OCI-LY1 (cell line): ENCODE measurements at regions not wholly inside any gene's neighbourhood (a gene's known extent, or its start where the extent isn't known, plus 50 kb on each side); places are given as distances from the start of the nearest gene placed in this dataset.

ENCODE experiments used
- H2AFZ ChIP-seq: fragments of 200-600 bp; sonication (generic), shearing (Covaris generic); 2 replicates; pipeline ENCODE4 v1.6.0; 2014; ENCODE audit warnings: antibody characterized with exemption, mild to moderate bottlenecking, low read length
- H3F3A ChIP-seq: fragments of 200-600 bp; sonication (generic), shearing (Covaris generic); 2 replicates; pipeline ENCODE4 v1.6.0; 2014; ENCODE audit warnings: mild to moderate bottlenecking, antibody characterized with exemption, low read length, moderate library complexity; ENCODE audit not compliant: insufficient read depth
- H3K27ac ChIP-seq: fragments of 200-600 bp; sonication (generic); 2 replicates; pipeline ENCODE4 v1.5.1; 2014; ENCODE audit warnings: low read length, mixed run types, mild to moderate bottlenecking, low read depth; ENCODE audit not compliant: poor library complexity, severe bottlenecking
- H3K27me3 ChIP-seq: fragments of 200-600 bp; sonication (generic); 2 replicates; pipeline ENCODE4 v1.6.0; 2014; ENCODE audit warnings: antibody characterized with exemption, mild to moderate bottlenecking, low read length, moderate library complexity; ENCODE audit not compliant: insufficient read depth
- H3K36me3 ChIP-seq: fragments of 200-600 bp; sonication (generic); 2 replicates; pipeline ENCODE4 v1.6.1; 2014; ENCODE audit warnings: mild to moderate bottlenecking, antibody characterized with exemption, low read length, moderate library complexity, mixed read lengths; ENCODE audit not compliant: insufficient read depth
- H3K4me1 ChIP-seq: fragments of 200-600 bp; sonication (generic); 2 replicates; pipeline ENCODE4 v1.5.1; 2014; ENCODE audit warnings: mild to moderate bottlenecking, low read length, moderate library complexity; ENCODE audit not compliant: insufficient read depth, severe bottlenecking
- H3K4me2 ChIP-seq: fragments of 200-600 bp; sonication (generic), shearing (Covaris generic); 2 replicates; pipeline ENCODE4 v1.6.1; 2014; ENCODE audit warnings: low read length
- H3K4me3 ChIP-seq: fragments of 200-600 bp; sonication (generic); 2 replicates; pipeline ENCODE4 v1.5.1; 2014; ENCODE audit warnings: low read length, low read depth, mild to moderate bottlenecking, mixed read lengths; ENCODE audit not compliant: poor library complexity, severe bottlenecking
- H3K79me2 ChIP-seq: fragments of 200-600 bp; shearing (Covaris generic); 2 replicates; pipeline ENCODE4 v1.6.1; 2016; ENCODE audit warnings: mixed run types, low read length, mixed read lengths; ENCODE audit not compliant: insufficient read depth
- H3K9ac ChIP-seq: fragments of 200-600 bp; sonication (generic), shearing (Covaris generic); 2 replicates; pipeline ENCODE4 v1.6.1; 2014; ENCODE audit warnings: mild to moderate bottlenecking, low read length, mixed read lengths
- H3K9me2 ChIP-seq: fragments of 200-600 bp; sonication (generic), shearing (Covaris generic); 2 replicates; pipeline ENCODE4 v1.6.1; 2014; ENCODE audit warnings: low read depth, mild to moderate bottlenecking, low read length, mixed read lengths
- H3K9me3 ChIP-seq: fragments of 200-600 bp; shearing (Covaris generic); 2 replicates; pipeline ENCODE4 v1.6.1; 2014; ENCODE audit warnings: low read length, mixed read lengths
- H4K20me1 ChIP-seq: fragments of 200-600 bp; sonication (generic), shearing (Covaris generic); 2 replicates; pipeline ENCODE4 v1.6.0; 2016; ENCODE audit warnings: mild to moderate bottlenecking, low read length; ENCODE audit not compliant: insufficient read depth
- EZH2 ChIP-seq: fragments of 200-600 bp; sonication (generic), shearing (Covaris generic); IDR thresholded peaks from 2 replicates; pipeline ENCODE4 v1.8.0; 2017; ENCODE audit warnings: borderline replicate concordance, mixed run types, mild to moderate bottlenecking, antibody characterized with exemption, low read length, moderate library complexity, mixed read lengths
- TF ChIP-seq, protein P1 (sequence below): fragments of 200-600 bp; sonication (generic), shearing (Covaris generic); IDR thresholded peaks from 2 replicates; pipeline ENCODE4 v1.5.1; 2017; ENCODE audit warnings: mild to moderate bottlenecking, antibody characterized with exemption, low read length, moderate library complexity, mixed read lengths

DNA sequence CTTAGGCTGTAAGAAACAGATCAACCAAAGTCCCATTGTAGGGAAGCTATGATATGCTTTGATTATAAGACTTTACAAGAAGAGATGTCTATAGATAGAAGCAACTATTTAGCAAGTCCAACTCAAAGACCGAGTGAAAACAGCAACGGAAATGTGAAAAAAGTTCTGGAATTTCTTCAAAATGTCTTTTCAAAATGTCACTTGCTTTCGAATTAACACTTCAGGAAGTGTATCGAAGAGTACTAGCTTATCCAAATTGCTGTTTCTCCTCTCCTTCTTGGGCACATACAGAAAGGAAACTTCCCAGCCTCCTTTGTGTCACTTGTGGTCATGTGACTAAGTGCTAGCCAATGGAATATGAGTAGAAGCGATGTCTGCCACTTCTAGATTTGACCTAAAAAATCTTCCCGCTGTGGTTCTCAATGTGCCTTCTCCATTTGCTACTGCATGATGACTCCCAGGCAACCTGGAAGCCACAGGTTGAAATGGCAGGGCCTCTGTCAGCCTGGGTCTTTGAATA lies 89.9 kb downstream of the TSEN15 start:
- no peaks in the 10 kb centered on the region for H3K79me2 ChIP-seq
- TF ChIP-seq, protein P1, sequence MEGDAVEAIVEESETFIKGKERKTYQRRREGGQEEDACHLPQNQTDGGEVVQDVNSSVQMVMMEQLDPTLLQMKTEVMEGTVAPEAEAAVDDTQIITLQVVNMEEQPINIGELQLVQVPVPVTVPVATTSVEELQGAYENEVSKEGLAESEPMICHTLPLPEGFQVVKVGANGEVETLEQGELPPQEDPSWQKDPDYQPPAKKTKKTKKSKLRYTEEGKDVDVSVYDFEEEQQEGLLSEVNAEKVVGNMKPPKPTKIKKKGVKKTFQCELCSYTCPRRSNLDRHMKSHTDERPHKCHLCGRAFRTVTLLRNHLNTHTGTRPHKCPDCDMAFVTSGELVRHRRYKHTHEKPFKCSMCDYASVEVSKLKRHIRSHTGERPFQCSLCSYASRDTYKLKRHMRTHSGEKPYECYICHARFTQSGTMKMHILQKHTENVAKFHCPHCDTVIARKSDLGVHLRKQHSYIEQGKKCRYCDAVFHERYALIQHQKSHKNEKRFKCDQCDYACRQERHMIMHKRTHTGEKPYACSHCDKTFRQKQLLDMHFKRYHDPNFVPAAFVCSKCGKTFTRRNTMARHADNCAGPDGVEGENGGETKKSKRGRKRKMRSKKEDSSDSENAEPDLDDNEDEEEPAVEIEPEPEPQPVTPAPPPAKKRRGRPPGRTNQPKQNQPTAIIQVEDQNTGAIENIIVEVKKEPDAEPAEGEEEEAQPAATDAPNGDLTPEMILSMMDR, result no peak
- TF ChIP-seq EZH2, result no peak
- no peaks in the 10 kb centered on the region for H4K20me1 ChIP-seq
- no peaks in the 10 kb centered on the region for H3K4me1 ChIP-seq
- no peaks in the 10 kb centered on the region for H3F3A ChIP-seq
- H3K4me3 ChIP-seq, result no peak overlapping the region
- no peaks in the 10 kb centered on the region for H3K9me3 ChIP-seq
- no peaks in the 10 kb centered on the region for H3K27me3 ChIP-seq
- no peak overlapping the region for H3K9ac ChIP-seq
- H3K27ac ChIP-seq, result no peak overlapping the region
- no peaks in the 10 kb centered on the region for H3K9me2 ChIP-seq
- H3K36me3 ChIP-seq, result no peaks in the 10 kb centered on the region
- no peak overlapping the region for H3K4me2 ChIP-seq
- no peak overlapping the region for H2AFZ ChIP-seq

DNA sequence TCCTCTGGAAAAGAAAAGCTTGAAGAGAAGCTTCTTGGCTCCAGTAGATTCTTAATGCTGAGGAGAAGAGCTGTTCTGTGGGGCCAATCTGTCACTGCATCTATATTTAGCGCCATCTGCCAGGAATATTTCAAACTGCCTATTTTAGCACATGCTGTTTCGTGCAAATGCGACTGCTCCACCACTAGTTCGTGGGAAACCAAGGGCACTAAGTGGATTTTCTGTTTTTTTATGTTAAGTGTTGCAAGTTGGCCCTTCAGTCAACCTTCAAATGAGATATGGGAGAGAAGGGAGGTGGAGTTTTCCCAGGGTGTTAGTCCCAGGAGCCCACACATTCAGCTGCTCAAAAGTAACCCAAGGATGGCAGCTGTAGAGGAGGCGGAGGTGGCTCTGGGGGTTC lies 91.9 kb downstream of the TSEN15 start:
- TF ChIP-seq, protein P1, result no peak
- TF ChIP-seq EZH2, result no peak
- no peak overlapping the region for H3K4me2 ChIP-seq

DNA sequence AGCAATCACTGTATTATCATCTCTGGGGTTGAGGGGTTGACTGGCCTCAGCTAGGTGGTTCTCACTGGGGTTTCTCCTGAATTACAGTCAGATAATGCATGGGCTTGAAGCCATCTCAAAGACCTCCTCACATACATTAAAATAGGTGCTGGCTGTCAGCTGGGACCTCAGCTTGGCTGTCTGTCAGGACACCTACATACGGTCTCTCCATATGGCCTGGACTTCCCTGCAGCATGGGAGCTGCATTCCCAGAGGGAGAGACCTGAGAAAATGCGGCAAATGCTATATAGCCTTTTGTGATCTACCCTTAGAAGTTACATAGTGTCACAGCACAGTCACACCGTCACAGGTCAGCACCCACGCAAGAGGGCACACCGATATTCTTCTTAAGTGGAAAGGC lies 93.6 kb downstream of the TSEN15 start:
- Histone ChIP-seq H3K79me2 (no peaks in the 10 kb centered on the region), H3K9me3 (no peaks in the 10 kb centered on the region), H2AFZ (no peak overlapping the region), H3K9ac (no peak overlapping the region), H3K36me3 (no peaks in the 10 kb centered on the region), H3K27me3 (no peaks in the 10 kb centered on the region), H3K4me1 (no peaks in the 10 kb centered on the region), H3K4me2 (no peak overlapping the region), H3K9me2 (no peaks in the 10 kb centered on the region), H3K4me3 (no peak overlapping the region), H4K20me1 (no peaks in the 10 kb centered on the region), H3K27ac (no peak overlapping the region), H3F3A (no peaks in the 10 kb centered on the region)
- TF ChIP-seq, protein P1, result no peak
- no peak for TF ChIP-seq EZH2

More for the DNA sequence above, 91.9 kb downstream of the TSEN15 start:
- no peaks in the 10 kb centered on the region for H3K9me3 ChIP-seq
- no peaks in the 10 kb centered on the region for H3K9me2 ChIP-seq
- no peak overlapping the region for H3K27ac ChIP-seq
- H3F3A ChIP-seq, result no peaks in the 10 kb centered on the region
- no peaks in the 10 kb centered on the region for H3K79me2 ChIP-seq
- no peaks in the 10 kb centered on the region for H4K20me1 ChIP-seq
- no peaks in the 10 kb centered on the region for H3K36me3 ChIP-seq
- H3K4me1 ChIP-seq, result no peaks in the 10 kb centered on the region
- H3K9ac ChIP-seq, result no peak overlapping the region
- H3K27me3 ChIP-seq, result no peaks in the 10 kb centered on the region
- H2AFZ ChIP-seq, result no peak overlapping the region
- no peak overlapping the region for H3K4me3 ChIP-seq
